Small intestine (tissue), 7 donors: ENCODE measurements at regions not wholly inside any gene's neighbourhood (a gene's known extent, or its start where the extent isn't known, plus 50 kb on each side); places are given as distances from the start of the nearest gene placed in this dataset.
A peak's percentile ranks its signal among the peaks of the same experiment; 100 is the strongest.
"Not testable (repeated sequence)": the region's sequence is repeated elsewhere in the genome, so short reads cannot be mapped to it uniquely, and the experiment has no call there.

Experiments used
- DNase-seq, 2 donors: peaks; one replicate each; pipeline versions ENCODE4 v3.0.0 to v3.0.0-alpha.2; 2013
- FAIRE-seq: peaks from 2 replicates; lab custom pipeline; 2012; peaks lifted over from hg19 to GRCh38; lab: Jason Lieb, UNC
- H3K27ac ChIP-seq, 3 donors: one replicate each; pipeline ENCODE4 v1.5.1; 2013; ENCODE audit warnings: low read length in 2 of 3, mild to moderate bottlenecking in 2 of 3, control low read depth in 1 of 3, inconsistent platforms in 1 of 3, low read depth in 1 of 3, moderate library complexity in 1 of 3
- H3K27me3 ChIP-seq, 3 donors: one replicate each; pipeline ENCODE4 v1.6.1; 2013; ENCODE audit warnings: low read length in 3 of 3, inconsistent platforms in 1 of 3; ENCODE audit not compliant: control insufficient read depth in 3 of 3, insufficient read depth in 3 of 3
- H3K36me3 ChIP-seq, 3 donors: one replicate each; pipeline ENCODE4 v1.6.1; 2013; ENCODE audit warnings: low read length in 3 of 3, inconsistent platforms in 1 of 3, low read depth in 1 of 3, mild to moderate bottlenecking in 1 of 3, moderate library complexity in 1 of 3; ENCODE audit not compliant: control insufficient read depth in 3 of 3, insufficient read depth in 2 of 3
- H3K4me1 ChIP-seq, 3 donors: one replicate each; pipeline ENCODE4 v1.6.1; 2013; ENCODE audit warnings: low read length in 2 of 3, inconsistent platforms in 1 of 3, low read depth in 1 of 3, mild to moderate bottlenecking in 1 of 3, moderate library complexity in 1 of 3; ENCODE audit not compliant: control insufficient read depth in 3 of 3, insufficient read depth in 2 of 3
- H3K4me3 ChIP-seq, 3 donors: one replicate each; pipeline ENCODE4 v1.5.1; 2013; ENCODE audit warnings: low read length in 3 of 3, control low read depth in 1 of 3, inconsistent platforms in 1 of 3, low read depth in 1 of 3, mild to moderate bottlenecking in 1 of 3, moderate library complexity in 1 of 3
- H3K9me3 ChIP-seq, 2 donors: one replicate each; pipeline ENCODE4 v1.6.1; 2013; ENCODE audit warnings: low read depth in 1 of 2, low read length in 1 of 2; ENCODE audit not compliant: control insufficient read depth in 2 of 2, insufficient read depth in 1 of 2
- WGBS, 3 donors: extraction: QIAGEN DNeasy Blood & Tissue Kit; methylation state at CpG; one replicate each; pipeline ENCODE4 v1.1.7; 2013; 5-methylcytosine and 5-hydroxymethylcytosine counted together
- donor health status: healthy with polysubstance abuse.
- donor health status: control.
- donor health status: control.
- donor health status: Bipolar disorder and iron deficiency.
- donor health status: healthy.

DNA sequence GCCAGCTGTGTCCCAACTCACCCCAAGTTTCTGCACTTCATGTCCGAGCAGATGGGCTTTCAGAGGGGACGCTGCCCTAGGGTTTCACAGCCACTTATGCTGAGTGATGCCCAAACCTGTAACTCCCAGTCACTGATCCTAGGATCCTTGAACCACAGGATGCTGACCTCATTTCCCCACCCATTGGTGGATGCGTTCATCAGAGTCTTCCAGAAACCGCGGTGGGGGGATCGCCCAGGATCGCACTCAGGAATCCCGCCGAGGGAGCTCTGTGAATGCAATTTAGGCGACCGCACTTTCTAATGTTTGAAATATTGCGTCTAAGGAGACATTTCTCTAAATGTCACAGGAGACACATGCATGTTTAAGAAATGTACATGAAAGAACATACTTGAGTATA, 212.3 kb upstream of the IRX4 start:
- peaks cover 0 to 7% (median 0%) of the 10 kb centered on the region in 3 donors for H3K27me3 ChIP-seq
- no peaks in the 10 kb centered on the region for H3K9me3 ChIP-seq
- 94 to 97% (median 96%) methylated on average over 12 of the region's 12 CpGs for WGBS, 3 donors
- H3K36me3 ChIP-seq, result no peaks in the 10 kb centered on the region
- no peak overlapping the region for H3K4me3 ChIP-seq
- no peak for DNase-seq
- H3K4me1 ChIP-seq, result no peaks in the 10 kb centered on the region
- H3K27ac ChIP-seq, result no peak overlapping the region
- no peak for FAIRE-seq

GRCh38 chr5:2094616-2094995, 211.9 kb upstream of the IRX4 start:
- DNase-seq (no peak), FAIRE-seq (no peak)
- no peak overlapping the region for H3K27ac ChIP-seq
- H3K9me3 ChIP-seq, result no peaks in the 10 kb centered on the region
- WGBS, 3 donors, result 81 to 85% (median 83%) methylated on average over 15 of the region's 15 CpGs
- no peaks in the 10 kb centered on the region for H3K4me1 ChIP-seq
- peaks cover 0 to 7% (median 0%) of the 10 kb centered on the region in 3 donors for H3K27me3 ChIP-seq
- H3K4me3 ChIP-seq, result no peak overlapping the region
- no peaks in the 10 kb centered on the region for H3K36me3 ChIP-seq

DNA sequence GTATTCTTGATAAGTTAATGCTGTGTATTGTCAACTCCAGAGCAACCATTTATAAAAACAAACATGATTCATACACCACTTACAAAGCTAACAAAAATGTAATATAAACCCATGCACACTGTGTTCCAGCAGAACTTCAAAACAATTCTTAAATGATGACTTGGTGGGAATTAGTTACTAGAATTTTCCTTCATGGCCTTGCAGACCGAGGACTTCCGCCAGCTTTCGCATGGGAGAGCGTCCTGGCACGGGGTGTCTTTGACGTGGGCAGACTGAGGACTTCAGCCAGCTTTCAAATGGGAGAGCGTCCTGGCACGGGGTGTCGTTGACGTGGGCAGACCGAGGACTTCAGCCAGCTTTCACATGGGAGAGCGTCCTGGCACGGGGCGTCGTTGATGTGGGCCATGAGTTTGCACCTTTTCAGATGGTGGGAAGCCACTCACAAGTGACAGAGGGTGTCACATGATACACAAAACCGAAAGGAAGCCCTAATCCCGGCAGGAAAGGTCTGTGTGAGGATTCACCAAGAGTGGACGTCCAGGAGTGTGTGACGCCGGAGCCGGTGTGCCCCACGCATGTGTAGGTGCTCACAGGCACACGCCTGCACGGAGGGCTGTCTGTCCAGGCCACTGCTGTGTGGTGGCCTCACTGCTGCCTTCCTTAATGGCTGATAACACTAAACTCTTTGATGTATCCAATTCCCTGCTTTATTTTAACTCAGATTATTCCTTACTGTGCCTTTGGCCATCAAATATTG, 211.3 kb upstream of the IRX4 start:
- FAIRE-seq, result no peak
- H3K4me3 ChIP-seq, result no peak overlapping the region
- H3K27me3 ChIP-seq, result peaks cover 0 to 7% (median 0%) of the 10 kb centered on the region in 3 donors
- 78 to 86% (median 81%) methylated on average over 24 of the region's 24 CpGs for WGBS, 3 donors
- H3K9me3 ChIP-seq, result no peaks in the 10 kb centered on the region
- no peak for DNase-seq
- no peaks in the 10 kb centered on the region for H3K4me1 ChIP-seq
- peak overlapping the region in 1 of 3 donors; percentile 42 for H3K27ac ChIP-seq
- H3K36me3 ChIP-seq, result no peaks in the 10 kb centered on the region

DNA sequence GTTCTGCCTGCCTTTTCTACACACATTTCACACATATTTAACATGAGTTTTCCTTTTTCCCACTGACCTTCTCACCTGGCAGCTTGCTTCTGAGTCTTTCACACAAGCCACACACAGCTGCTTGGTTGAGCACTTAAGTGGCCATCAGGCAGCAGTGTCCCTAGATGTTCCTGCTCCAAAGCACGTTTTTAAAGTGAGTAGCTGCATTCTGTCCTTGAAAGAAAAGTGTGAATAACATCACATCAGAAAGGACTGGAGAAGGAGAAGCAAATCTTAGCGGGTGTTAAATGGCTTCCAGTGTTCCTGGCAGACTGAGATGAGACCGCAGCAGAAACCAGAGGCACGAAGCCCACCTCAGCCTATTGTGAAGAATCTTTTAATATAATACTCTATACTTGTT, 209.2 kb upstream of the IRX4 start:
- FAIRE-seq (no peak), DNase-seq (no peak)
- H3K36me3 ChIP-seq, result no peaks in the 10 kb centered on the region
- no peak overlapping the region for H3K4me3 ChIP-seq
- no peak overlapping the region for H3K27ac ChIP-seq
- 64 to 65% (median 64%) methylated on average over 4 of the region's 4 CpGs for WGBS, 3 donors
- H3K27me3 ChIP-seq, result peaks cover 0 to 2% (median 0%) of the 10 kb centered on the region in 3 donors
- no peaks in the 10 kb centered on the region for H3K9me3 ChIP-seq
- no peaks in the 10 kb centered on the region for H3K4me1 ChIP-seq

DNA sequence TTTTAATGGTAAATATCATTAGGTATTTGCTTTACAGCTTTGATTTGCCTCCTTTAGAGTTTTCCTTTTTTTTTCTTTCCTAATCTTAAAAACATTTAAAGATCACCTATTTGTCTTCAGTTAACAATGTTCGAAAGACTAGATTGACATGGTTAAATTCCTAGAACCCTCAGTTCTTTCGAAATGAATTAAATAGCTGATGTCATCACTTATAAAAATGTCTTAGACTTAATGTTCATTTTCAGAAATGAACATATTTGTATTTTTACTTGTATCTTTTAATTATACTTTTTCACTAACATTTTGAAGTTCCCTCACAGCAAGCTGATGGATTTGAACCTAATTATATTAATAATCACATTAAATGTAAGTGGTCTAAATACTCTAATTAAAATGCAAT, 205.3 kb upstream of the IRX4 start:
- Histone ChIP-seq H3K4me1 (no peaks in the 10 kb centered on the region), H3K27ac (no peak overlapping the region), H3K9me3 (no peaks in the 10 kb centered on the region), H3K4me3 (no peak overlapping the region), H3K36me3 (no peaks in the 10 kb centered on the region), H3K27me3 (no peaks in the 10 kb centered on the region)
- 65 to 86% (median 81%) methylated on average over 2 of the region's 2 CpGs for WGBS, 3 donors
- no peak for FAIRE-seq
- no peak for DNase-seq

DNA sequence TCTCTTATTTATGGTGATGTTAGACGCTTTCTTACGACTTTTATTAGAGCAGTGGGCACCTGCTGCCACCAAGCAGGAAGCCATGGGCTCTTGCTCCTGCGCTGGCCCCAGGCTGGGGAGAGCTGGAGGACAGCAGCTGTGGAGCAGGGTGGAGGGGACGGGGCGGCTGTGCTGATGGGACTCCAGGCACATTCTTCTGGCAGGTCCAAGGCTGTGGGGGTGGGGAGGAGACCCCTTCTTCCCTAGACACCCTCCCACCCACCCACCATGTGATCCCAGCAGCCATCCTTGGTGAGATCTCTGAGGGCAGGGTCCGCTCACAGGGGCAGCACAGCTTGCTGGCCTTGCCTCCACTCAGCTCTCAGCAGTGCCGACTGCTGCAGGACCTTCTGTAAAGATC, 192.6 kb upstream of the IRX4 start:
- Histone ChIP-seq H3K9me3 (peaks cover 0 to 2% of the 10 kb centered on the region in 2 donors), H3K27ac (no peak overlapping the region), H3K36me3 (no peaks in the 10 kb centered on the region), H3K4me1 (no peaks in the 10 kb centered on the region), H3K27me3 (no peaks in the 10 kb centered on the region), H3K4me3 (no peak overlapping the region)
- WGBS, 3 donors, result 82 to 91% (median 87%) methylated on average over 7 of the region's 7 CpGs
- no peak for FAIRE-seq
- no peak for DNase-seq

GRCh38 chr5:2071562-2071961, 188.8 kb upstream of the IRX4 start:
- no peaks in the 10 kb centered on the region for H3K4me1 ChIP-seq

DNA sequence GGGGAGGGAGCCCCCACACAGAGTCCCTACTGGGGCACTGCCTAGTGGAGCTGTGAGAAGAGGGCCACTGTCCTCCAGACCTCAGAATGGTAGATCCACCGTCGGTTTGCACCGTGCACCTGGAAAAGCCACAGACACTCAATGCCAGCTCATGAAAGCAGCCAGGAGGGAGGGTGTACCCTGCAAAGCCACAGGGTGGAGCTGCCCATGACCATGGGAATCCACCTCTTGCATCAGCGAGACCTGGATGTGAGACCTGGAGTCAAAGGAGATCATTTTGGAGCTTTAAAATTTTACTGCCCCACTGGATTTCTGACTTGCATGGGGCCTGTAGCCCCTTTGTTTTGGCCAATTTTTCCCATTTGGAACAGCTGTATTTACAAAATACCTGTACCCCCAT, 188.1 kb upstream of the IRX4 start:
- H3K4me1 ChIP-seq, H3K4me3 ChIP-seq, H3K36me3 ChIP-seq, H3K27me3 ChIP-seq, FAIRE-seq, H3K27ac ChIP-seq, H3K9me3 ChIP-seq: not testable (repeated sequence)
- peak in 1 of 2 donors; percentile 7 for DNase-seq
- 68 to 91% (median 79%) methylated on average over 4 of the region's 4 CpGs for WGBS, 3 donors

More at GRCh38 chr5:2071562-2071961, 188.8 kb upstream of the IRX4 start:
- Histone ChIP-seq H3K9me3 (no peaks in the 10 kb centered on the region), H3K4me3 (no peak overlapping the region), H3K27me3 (no peaks in the 10 kb centered on the region), H3K36me3 (no peaks in the 10 kb centered on the region), H3K27ac (no peak overlapping the region)
- DNase-seq (no peak), FAIRE-seq (no peak)
- WGBS, 3 donors, result 87 to 88% (median 88%) methylated on average over 5 of the region's 5 CpGs

- DNase-seq (no peak), FAIRE-seq (no peak)
- Histone ChIP-seq H3K9me3 (peaks cover 0 to 2% of the 10 kb centered on the region in 2 donors), H3K4me1 (no peaks in the 10 kb centered on the region), H3K27ac (no peak overlapping the region), H3K36me3 (no peaks in the 10 kb centered on the region), H3K27me3 (no peaks in the 10 kb centered on the region), H3K4me3 (no peak overlapping the region)
- WGBS, 3 donors, result 65 to 66% (median 66%) methylated on average over 13 of the region's 13 CpGs
Observed at GRCh38 chr5:2068531-2068930, 185.8 kb upstream of the IRX4 start.
